ENCODE measurements at regions not wholly inside any gene's neighbourhood (a gene's known extent, or its start where the extent isn't known, plus 50 kb on each side); places are given as distances from the start of the nearest gene placed in this dataset.

GRCh38 chr5:74257645-74258313, 382.7 kb downstream of the ENC1 start:
- Histone ChIP-seq H3K4me3 (ENCODE audit: low read depth in 1 of 5, low read length in 5 of 5) (no peak overlapping the region), H3K36me3 (ENCODE audit: control insufficient read depth in 5 of 5, insufficient read depth in 5 of 5, low read length in 5 of 5) (no peaks in the 10 kb centered on the region), H3K4me1 (ENCODE audit: control insufficient read depth in 5 of 5, insufficient read depth in 5 of 5, low read length in 5 of 5) (peaks cover 0 to 30% (median 22%) of the 10 kb centered on the region in 5 donors), H3K27ac (ENCODE audit: low read depth, low read length) (no peak overlapping the region), H3K27me3 (ENCODE audit: control insufficient read depth in 5 of 5, insufficient read depth in 4 of 5, low read length in 5 of 5) (no peaks in the 10 kb centered on the region), H3K9me3 (ENCODE audit: control insufficient read depth in 5 of 5, low read length in 5 of 5) (no peaks in the 10 kb centered on the region), H3K9ac (ENCODE audit: low read length in 5 of 5) (peak overlapping the region in 1 of 5 donors; percentile 26)

- H3K9me3 ChIP-seq (ENCODE audit: control insufficient read depth in 5 of 5, low read length in 5 of 5): no peaks in the 10 kb centered on the region
- peaks cover 0 to 30% (median 21%) of the 10 kb centered on the region in 5 donors for H3K4me1 ChIP-seq (ENCODE audit: control insufficient read depth in 5 of 5, insufficient read depth in 5 of 5, low read length in 5 of 5)
- no peaks in the 10 kb centered on the region for H3K27me3 ChIP-seq (ENCODE audit: control insufficient read depth in 5 of 5, insufficient read depth in 4 of 5, low read length in 5 of 5)
- no peak overlapping the region for H3K4me3 ChIP-seq (ENCODE audit: low read depth in 1 of 5, low read length in 5 of 5)
- H3K27ac ChIP-seq (ENCODE audit: low read depth, low read length): no peak overlapping the region
- H3K9ac ChIP-seq (ENCODE audit: low read length in 5 of 5): peak overlapping the region in 1 of 5 donors; percentile 26
- H3K36me3 ChIP-seq (ENCODE audit: control insufficient read depth in 5 of 5, insufficient read depth in 5 of 5, low read length in 5 of 5): no peaks in the 10 kb centered on the region
Measured at GRCh38 chr5:74257060-74257527, 383.4 kb downstream of the ENC1 start.

GRCh38 chr5:74255692-74256392, 384.7 kb downstream of the ENC1 start:
- Histone ChIP-seq H3K9ac (ENCODE audit: low read length in 5 of 5) (no peak overlapping the region), H3K27ac (ENCODE audit: low read depth, low read length) (no peak overlapping the region), H3K9me3 (ENCODE audit: control insufficient read depth in 5 of 5, low read length in 5 of 5) (no peaks in the 10 kb centered on the region), H3K36me3 (ENCODE audit: control insufficient read depth in 5 of 5, insufficient read depth in 5 of 5, low read length in 5 of 5) (no peaks in the 10 kb centered on the region), H3K27me3 (ENCODE audit: control insufficient read depth in 5 of 5, insufficient read depth in 4 of 5, low read length in 5 of 5) (no peaks in the 10 kb centered on the region), H3K4me3 (ENCODE audit: low read depth in 1 of 5, low read length in 5 of 5) (no peak overlapping the region), H3K4me1 (ENCODE audit: control insufficient read depth in 5 of 5, insufficient read depth in 5 of 5, low read length in 5 of 5) (peaks cover 3 to 38% (median 27%) of the 10 kb centered on the region in 5 donors)

GRCh38 chr5:74254257-74254656, 386.3 kb downstream of the ENC1 start:
- Histone ChIP-seq H3K36me3 (ENCODE audit: control insufficient read depth in 5 of 5, insufficient read depth in 5 of 5, low read length in 5 of 5) (no peaks in the 10 kb centered on the region), H3K9ac (ENCODE audit: low read length in 5 of 5) (no peak overlapping the region), H3K27ac (ENCODE audit: low read depth, low read length) (no peak overlapping the region), H3K4me3 (ENCODE audit: low read depth in 1 of 5, low read length in 5 of 5) (no peak overlapping the region), H3K27me3 (ENCODE audit: control insufficient read depth in 5 of 5, insufficient read depth in 4 of 5, low read length in 5 of 5) (no peaks in the 10 kb centered on the region), H3K4me1 (ENCODE audit: control insufficient read depth in 5 of 5, insufficient read depth in 5 of 5, low read length in 5 of 5) (peaks cover 3 to 35% (median 30%) of the 10 kb centered on the region in 5 donors), H3K9me3 (ENCODE audit: control insufficient read depth in 5 of 5, low read length in 5 of 5) (no peaks in the 10 kb centered on the region)

- Histone ChIP-seq H3K4me1 (ENCODE audit: control insufficient read depth in 5 of 5, insufficient read depth in 5 of 5, low read length in 5 of 5) (peaks cover 3 to 22% (median 16%) of the 10 kb centered on the region in 5 donors), H3K4me3 (ENCODE audit: low read depth in 1 of 5, low read length in 5 of 5) (no peak overlapping the region), H3K27me3 (ENCODE audit: control insufficient read depth in 5 of 5, insufficient read depth in 4 of 5, low read length in 5 of 5) (no peaks in the 10 kb centered on the region), H3K36me3 (ENCODE audit: control insufficient read depth in 5 of 5, insufficient read depth in 5 of 5, low read length in 5 of 5) (no peaks in the 10 kb centered on the region), H3K27ac (ENCODE audit: low read depth, low read length) (peak overlapping the region; percentile 51), H3K9me3 (ENCODE audit: control insufficient read depth in 5 of 5, low read length in 5 of 5) (no peaks in the 10 kb centered on the region), H3K9ac (ENCODE audit: low read length in 5 of 5) (no peak overlapping the region)
Measured at GRCh38 chr5:74252044-74252443, 388.5 kb downstream of the ENC1 start.

- no peaks in the 10 kb centered on the region for H3K9me3 ChIP-seq (ENCODE audit: control insufficient read depth in 5 of 5, low read length in 5 of 5)
- peak overlapping the region; percentile 51 for H3K27ac ChIP-seq (ENCODE audit: low read depth, low read length)
- H3K4me1 ChIP-seq (ENCODE audit: control insufficient read depth in 5 of 5, insufficient read depth in 5 of 5, low read length in 5 of 5): peaks cover 3 to 16% (median 13%) of the 10 kb centered on the region in 5 donors
- H3K36me3 ChIP-seq (ENCODE audit: control insufficient read depth in 5 of 5, insufficient read depth in 5 of 5, low read length in 5 of 5): no peaks in the 10 kb centered on the region
- no peak overlapping the region for H3K4me3 ChIP-seq (ENCODE audit: low read depth in 1 of 5, low read length in 5 of 5)
- no peaks in the 10 kb centered on the region for H3K27me3 ChIP-seq (ENCODE audit: control insufficient read depth in 5 of 5, insufficient read depth in 4 of 5, low read length in 5 of 5)
- H3K9ac ChIP-seq (ENCODE audit: low read length in 5 of 5): peak overlapping the region in 1 of 5 donors; percentile 15
Measured at GRCh38 chr5:74251141-74252035, 389.1 kb downstream of the ENC1 start.

GRCh38 chr5:74250304-74251102, 390.0 kb downstream of the ENC1 start:
- H3K27me3 ChIP-seq (ENCODE audit: control insufficient read depth in 5 of 5, insufficient read depth in 4 of 5, low read length in 5 of 5): no peaks in the 10 kb centered on the region
- no peak overlapping the region for H3K4me3 ChIP-seq (ENCODE audit: low read depth in 1 of 5, low read length in 5 of 5)
- no peak overlapping the region for H3K9ac ChIP-seq (ENCODE audit: low read length in 5 of 5)
- H3K27ac ChIP-seq (ENCODE audit: low read depth, low read length): no peak overlapping the region
- no peaks in the 10 kb centered on the region for H3K9me3 ChIP-seq (ENCODE audit: control insufficient read depth in 5 of 5, low read length in 5 of 5)
- H3K4me1 ChIP-seq (ENCODE audit: control insufficient read depth in 5 of 5, insufficient read depth in 5 of 5, low read length in 5 of 5): peaks cover 3 to 16% (median 13%) of the 10 kb centered on the region in 5 donors
- H3K36me3 ChIP-seq (ENCODE audit: control insufficient read depth in 5 of 5, insufficient read depth in 5 of 5, low read length in 5 of 5): no peaks in the 10 kb centered on the region

GRCh38 chr5:74248576-74248975, 392.0 kb downstream of the ENC1 start:
- Histone ChIP-seq H3K36me3 (ENCODE audit: control insufficient read depth in 5 of 5, insufficient read depth in 5 of 5, low read length in 5 of 5) (no peaks in the 10 kb centered on the region), H3K4me1 (ENCODE audit: control insufficient read depth in 5 of 5, insufficient read depth in 5 of 5, low read length in 5 of 5) (peaks cover 3 to 16% (median 13%) of the 10 kb centered on the region in 5 donors), H3K9ac (ENCODE audit: low read length in 5 of 5) (no peak overlapping the region), H3K27ac (ENCODE audit: low read depth, low read length) (no peak overlapping the region), H3K9me3 (ENCODE audit: control insufficient read depth in 5 of 5, low read length in 5 of 5) (no peaks in the 10 kb centered on the region), H3K27me3 (ENCODE audit: control insufficient read depth in 5 of 5, insufficient read depth in 4 of 5, low read length in 5 of 5) (no peaks in the 10 kb centered on the region), H3K4me3 (ENCODE audit: low read depth in 1 of 5, low read length in 5 of 5) (no peak overlapping the region)

GRCh38 chr5:74244406-74244805, 396.1 kb downstream of the ENC1 start:
- no peaks in the 10 kb centered on the region for H3K9me3 ChIP-seq (ENCODE audit: control insufficient read depth in 5 of 5, low read length in 5 of 5)
- H3K4me1 ChIP-seq (ENCODE audit: control insufficient read depth in 5 of 5, insufficient read depth in 5 of 5, low read length in 5 of 5): peaks cover 0 to 11% (median 6%) of the 10 kb centered on the region in 5 donors
- no peak overlapping the region for H3K27ac ChIP-seq (ENCODE audit: low read depth, low read length)
- H3K4me3 ChIP-seq (ENCODE audit: low read depth in 1 of 5, low read length in 5 of 5): no peak overlapping the region
- no peak overlapping the region for H3K9ac ChIP-seq (ENCODE audit: low read length in 5 of 5)
- no peaks in the 10 kb centered on the region for H3K27me3 ChIP-seq (ENCODE audit: control insufficient read depth in 5 of 5, insufficient read depth in 4 of 5, low read length in 5 of 5)
- no peaks in the 10 kb centered on the region for H3K36me3 ChIP-seq (ENCODE audit: control insufficient read depth in 5 of 5, insufficient read depth in 5 of 5, low read length in 5 of 5)

Measured in subcutaneous abdominal adipose tissue (tissue), 5 donors.